NCI-H1105 treated with DMSO at 0.1 percent for 48 hours (cell line): ENCODE measurements at regions not wholly inside any gene's neighbourhood (a gene's known extent, or its start where the extent isn't known, plus 50 kb on each side); places are given as distances from the start of the nearest gene placed in this dataset.
A peak's percentile ranks its signal among the peaks of the same experiment; 100 is the strongest.

Source experiments
- DNase-seq: peaks from one replicate; lab custom pipeline; 2025; lab: John Stamatoyannopoulos, UW

- DNase-seq, result no peak
Measured at GRCh38 chr21:31566064-31566463, 93.4 kb upstream of the SOD1 start.

- DNase-seq, result no peak
Measured at GRCh38 chr21:31564439-31564838, 95.1 kb upstream of the SOD1 start.

GRCh38 chr21:31560479-31560878, 99.0 kb upstream of the SOD1 start:
- DNase-seq, result no peak

DNA sequence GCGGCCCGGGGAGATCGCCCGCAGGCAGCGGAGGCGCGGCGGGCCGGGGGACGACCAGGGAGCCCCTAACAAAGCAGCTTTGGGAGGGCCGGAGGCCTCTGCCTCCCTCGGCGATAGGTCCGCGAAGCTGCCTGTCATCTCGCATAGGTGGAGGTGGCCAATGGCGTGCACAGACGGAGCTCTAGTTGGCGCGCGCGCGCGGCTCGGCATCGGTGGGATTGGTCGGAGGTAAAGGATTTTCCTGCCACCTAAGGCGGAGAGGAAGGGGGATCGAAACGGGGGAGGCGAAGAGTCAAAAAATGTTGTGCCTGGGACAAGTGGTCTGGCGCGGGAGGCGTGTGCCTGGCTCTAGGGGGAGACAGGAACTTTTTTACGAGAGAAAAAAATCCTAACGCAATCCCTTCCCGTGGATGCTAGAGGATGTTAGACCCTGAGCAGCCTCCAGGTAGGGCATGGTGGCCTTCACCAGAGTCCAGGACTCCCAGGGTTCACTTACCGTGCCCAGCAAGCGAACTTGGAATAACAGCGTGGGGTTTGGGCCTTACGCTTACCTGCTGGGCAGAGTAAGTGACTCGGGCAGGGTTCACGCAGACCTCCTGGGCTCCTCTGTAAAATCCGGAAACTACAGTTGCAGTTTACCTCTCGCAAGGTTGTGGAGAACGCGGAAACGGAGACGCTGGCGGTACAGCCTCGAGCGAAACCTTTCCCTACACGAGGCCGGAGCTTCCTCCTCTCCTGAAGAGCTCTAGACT, 99.9 kb upstream of the SOD1 start:
- peak; percentile 97 for DNase-seq

- peak; percentile 97 for DNase-seq
Measured at GRCh38 chr21:31558962-31559367, 100.5 kb upstream of the SOD1 start.

DNA sequence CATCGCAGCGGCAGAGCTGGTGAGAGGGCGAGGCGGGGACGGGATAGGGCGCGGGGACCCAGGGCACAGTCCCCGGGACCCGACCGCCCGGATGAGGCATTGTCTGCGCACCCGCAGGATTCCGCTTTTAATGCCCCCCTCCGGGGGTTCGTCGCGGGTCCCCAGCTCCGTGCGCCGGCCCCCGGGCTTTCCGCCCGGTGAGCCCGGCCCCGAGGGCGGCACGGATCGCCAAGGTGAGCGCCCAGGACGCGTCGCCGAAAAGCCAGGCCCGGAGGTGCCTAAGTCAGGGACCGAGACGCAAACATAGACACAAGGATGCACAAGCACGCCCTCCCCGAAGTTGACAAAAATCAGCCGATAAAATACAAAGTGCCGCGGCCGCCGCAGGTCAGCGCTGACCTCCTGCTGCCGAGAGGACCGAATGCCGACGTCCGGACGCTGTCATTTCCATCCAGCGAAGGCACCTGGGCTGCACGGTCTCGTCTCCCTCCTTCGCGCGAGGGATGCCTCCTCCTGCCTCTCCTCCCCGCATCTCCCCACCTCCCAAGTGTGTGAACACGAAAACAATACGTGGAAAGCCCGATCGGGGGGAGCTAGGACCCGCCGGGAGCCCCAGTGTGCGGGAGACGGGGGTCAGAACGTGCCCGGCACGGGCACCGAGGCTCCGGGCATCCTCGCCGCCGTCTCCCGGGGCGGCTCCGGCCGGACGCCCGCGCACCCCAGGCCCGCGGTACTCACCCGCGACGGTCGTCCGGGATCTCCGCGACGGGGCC, 101.1 kb upstream of the SOD1 start:
- peak; percentile 75 for DNase-seq

GRCh38 chr21:31557421-31558188, 101.9 kb upstream of the SOD1 start:
- DNase-seq, result peak; percentile 61

- no peak for DNase-seq
Measured at GRCh38 chr21:31556662-31557061, 102.8 kb upstream of the SOD1 start.

GRCh38 chr21:31555741-31556191, 103.7 kb upstream of the SOD1 start:
- no peak for DNase-seq

DNA sequence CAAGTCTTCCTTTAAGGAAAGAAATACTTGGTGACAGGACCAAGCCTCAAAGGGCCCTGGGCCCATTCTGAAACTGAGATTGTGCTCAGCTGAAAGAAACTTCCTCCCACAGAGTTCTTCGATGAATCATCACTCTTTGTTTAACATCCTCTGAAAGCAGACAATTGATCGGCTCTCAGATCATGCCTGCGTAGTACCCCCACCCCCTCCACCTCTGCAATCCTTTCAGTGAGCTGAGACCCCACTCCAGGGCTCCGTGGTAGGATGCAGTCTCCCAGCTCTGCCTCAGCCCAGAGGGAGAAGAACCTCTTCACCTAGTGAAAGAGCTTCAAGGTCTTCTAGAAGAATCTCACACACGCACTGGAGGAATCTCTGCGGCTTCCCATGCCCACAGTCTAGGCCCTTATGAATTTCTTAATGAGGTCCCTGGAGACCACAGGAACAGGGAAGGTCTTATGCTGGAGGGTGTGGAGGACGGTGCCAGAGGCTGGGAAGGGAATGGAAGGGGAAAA, 104.9 kb upstream of the SOD1 start:
- DNase-seq, result no peak

DNA sequence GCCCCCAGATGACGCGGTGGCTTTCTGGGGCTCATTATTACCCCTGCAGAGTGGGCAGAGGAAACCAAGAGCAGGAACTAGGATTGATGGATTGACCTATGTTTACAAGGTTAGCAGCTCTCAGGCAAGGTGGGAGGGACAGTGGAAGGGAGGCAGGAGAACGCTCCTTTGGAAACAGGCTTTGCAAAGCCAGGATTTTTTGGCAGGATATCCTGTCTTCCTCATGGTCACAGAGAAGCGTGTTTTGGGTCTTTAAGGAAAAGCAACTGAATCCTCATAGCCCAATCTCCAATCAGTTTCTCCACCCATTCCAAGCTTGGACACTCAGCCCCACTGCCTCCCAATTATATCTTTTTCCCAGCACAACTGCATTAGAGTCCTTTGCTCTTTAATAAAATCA, 105.6 kb upstream of the SOD1 start:
- DNase-seq, result no peak

DNA sequence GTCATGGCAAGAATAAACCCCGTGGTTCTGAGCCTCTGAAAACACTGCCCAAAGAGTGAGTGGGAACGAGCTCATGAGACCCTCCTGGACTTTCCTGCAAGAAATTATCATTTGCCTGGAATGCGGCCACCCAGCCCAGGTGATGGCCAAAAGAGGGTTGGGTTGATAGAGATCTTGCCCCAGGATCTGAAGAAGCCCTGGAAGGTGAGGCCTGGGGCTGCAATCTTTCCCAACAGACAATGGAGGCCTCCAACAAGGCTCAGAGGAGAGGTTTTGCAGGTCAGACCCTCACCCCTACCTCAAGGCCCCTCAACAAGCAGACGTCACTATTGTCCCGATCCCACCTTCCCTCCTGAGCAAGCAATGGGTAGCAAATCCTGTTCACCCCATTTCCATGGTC, 106.0 kb upstream of the SOD1 start:
- no peak for DNase-seq

DNA sequence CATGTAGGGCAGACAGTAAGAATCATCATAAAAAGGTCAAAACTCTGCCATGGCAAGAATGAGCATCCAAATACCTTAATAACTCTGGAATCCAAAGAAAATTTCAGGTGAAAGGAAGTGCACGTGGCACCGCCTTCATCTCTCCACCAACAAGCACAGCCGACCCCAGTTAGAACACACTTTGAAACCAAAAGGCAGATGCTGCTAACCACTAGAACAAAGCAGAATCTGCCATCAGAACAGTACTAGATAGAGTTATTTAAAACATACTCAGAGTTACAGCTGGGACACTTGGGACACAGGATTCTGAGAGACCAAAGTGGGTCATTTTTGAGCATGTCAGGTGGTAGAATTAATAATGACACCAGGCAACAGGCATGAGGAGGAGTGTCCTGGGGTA, 106.7 kb upstream of the SOD1 start:
- no peak for DNase-seq

DNA sequence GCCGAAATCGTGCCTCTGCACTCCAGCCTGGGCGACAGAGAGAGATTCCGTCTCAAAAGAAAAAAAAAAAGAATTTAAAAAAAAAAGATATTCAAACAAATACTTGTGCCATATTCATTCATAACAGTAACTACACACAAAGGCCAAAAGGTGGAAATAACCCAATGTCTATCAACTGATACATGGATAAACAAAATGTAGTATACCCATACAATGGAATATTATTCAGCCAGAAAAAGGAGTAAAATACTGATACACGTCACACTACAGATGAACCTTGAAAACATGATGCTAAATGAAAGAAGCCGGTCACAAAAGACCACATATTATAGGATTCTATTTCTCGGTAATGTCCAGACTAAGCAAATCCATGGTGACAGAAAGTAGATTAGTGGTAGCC, 109.4 kb upstream of the SOD1 start:
- DNase-seq, result no peak

DNA sequence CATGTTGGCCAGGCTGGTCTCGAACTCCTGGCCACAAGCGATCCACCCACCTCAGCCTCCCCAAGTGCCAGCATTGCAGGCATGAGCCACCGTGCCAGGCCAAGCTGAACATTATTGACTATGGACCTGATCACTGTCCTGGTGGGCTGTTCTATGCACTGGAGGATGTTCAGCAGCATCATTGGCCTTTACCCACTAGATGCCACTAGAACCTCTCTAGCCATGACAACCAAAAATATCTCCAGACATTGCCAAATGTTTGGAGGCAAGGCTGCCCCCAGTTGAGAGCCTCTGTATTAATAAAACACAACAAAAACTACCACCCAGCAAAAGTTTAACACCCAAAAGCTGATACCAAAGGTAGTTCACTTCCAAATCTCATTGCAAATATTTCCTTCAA, 110.8 kb upstream of the SOD1 start:
- DNase-seq, result no peak

DNA sequence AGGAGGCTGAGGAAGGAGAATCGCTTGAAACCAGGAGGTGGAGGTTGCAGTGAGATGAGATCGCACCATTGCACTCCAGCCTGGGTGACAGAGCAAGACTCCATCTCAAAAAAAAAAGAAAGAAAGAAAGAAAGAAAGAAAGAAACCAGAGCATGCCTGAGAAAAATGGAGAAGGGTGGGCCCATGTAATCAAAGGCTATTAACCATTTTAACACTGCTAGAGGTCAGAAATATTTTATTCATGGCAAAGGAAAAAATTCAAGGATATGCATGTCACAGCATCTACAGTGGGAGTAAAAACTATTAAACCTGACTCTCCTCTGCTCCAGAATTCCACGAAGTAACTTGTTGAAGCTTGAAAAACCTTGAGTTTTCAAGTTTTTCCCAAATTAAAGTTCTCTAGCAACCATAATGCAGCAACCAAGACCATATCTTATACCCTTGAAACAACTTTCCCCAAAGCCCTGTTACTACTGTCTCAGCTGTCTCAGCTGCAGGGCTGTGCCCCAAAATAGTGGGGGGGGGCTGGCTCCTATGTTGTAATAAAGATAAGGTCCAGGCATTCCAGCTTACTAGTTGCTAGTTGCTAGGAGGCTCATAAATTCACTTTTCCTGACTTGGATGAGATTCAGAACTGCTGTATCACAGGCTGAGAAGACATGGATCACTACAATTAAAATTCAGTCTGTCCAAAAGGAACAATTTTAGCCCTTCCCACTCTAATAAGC, 112.9 kb upstream of the SOD1 start:
- no peak for DNase-seq

DNA sequence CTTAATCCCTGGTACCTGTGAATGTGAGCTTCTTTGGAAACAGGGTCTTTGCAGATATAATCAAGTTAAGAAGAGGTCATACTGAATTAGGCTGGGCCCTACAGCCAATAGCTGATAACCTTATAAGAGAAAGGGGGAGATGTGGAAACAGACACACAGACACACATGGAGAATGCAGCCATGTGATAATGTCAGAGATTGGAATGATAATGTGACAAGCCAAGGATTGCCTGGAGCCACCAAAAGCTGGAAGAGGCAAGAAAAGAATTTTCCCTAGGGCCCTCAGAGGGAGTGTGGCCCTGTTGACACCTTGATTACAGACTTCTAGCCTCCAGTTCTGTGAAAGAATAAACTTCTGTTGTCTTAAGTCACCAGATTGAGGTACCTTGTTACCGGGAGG, 114.5 kb upstream of the SOD1 start:
- no peak for DNase-seq

- DNase-seq, result no peak
Measured at GRCh38 chr21:31543191-31543590, 116.3 kb upstream of the SOD1 start.

- DNase-seq, result no peak
Measured at GRCh38 chr21:31538816-31539215, 120.7 kb upstream of the SOD1 start.

DNA sequence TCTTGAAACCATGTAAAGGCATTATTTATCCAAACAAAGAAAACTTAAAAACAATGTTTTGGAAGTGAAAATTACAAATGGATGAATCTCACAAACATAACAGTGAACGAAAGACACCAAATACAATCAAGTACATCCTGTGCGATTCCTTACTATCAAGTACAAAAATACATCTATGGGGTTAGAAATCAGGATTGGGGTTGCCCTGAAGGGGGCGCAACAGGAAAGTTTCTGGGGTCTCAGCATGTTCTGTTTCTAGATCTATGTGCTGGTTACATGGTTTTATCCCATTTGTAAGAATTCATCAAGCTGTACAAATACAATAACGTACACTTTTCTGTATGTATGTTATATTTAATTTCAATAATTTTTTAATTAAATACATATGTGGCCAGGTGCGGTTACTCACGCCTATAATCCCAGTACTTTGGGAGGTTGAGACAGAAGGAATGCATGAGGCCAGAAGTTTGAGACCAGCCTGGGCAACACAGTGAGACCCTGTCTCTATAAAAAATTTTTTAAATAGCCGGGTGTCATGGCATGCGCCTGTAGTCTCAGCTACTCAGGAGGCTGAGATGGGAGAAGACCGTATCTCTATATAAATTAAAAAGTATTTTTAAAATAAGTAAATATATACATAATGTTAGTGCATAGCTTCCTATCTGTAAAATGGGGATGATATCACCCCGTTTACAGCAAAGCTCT, 121.5 kb upstream of the SOD1 start:
- no peak for DNase-seq

GRCh38 chr21:31536138-31536537, 123.4 kb upstream of the SOD1 start:
- DNase-seq, result no peak
